Thoracic aorta (tissue), 2 donors: ENCODE measurements at regions not wholly inside any gene's neighbourhood (a gene's known extent, or its start where the extent isn't known, plus 50 kb on each side); places are given as distances from the start of the nearest gene placed in this dataset.

Experiments used
- ATAC-seq: fragments of 150-250 bp; one replicate; pipeline ENCODE4 v1.8.0; 2017; ENCODE audit warnings: low read depth; ENCODE audit not compliant: insufficient number of reproducible peaks, low FRiP score
- DNase-seq: peaks from one replicate; pipeline ENCODE4 v3.0.0-alpha.2; 2020; ENCODE audit warnings: low spot score
- H3K27ac ChIP-seq, 2 donors: fragments of 200-600 bp; sonication (generic); 1 replicate in 1 of 2; 2 replicates in 1 of 2; pipeline ENCODE4 v1.5.1; 2016; ENCODE audit warnings: mild to moderate bottlenecking in 2 of 2, moderate library complexity in 2 of 2
- H3K27me3 ChIP-seq: fragments of 200-600 bp; sonication (generic); replicated peaks from 2 replicates; pipeline ENCODE4 v1.6.0; 2016; ENCODE audit warnings: mild to moderate bottlenecking; ENCODE audit not compliant: insufficient read depth
- H3K36me3 ChIP-seq: fragments of 200-600 bp; sonication (generic); one replicate; pipeline ENCODE4 v1.5.1; 2016
- H3K4me1 ChIP-seq, 2 donors: fragments of 200-600 bp; sonication (generic); 1 replicate in 1 of 2; 2 replicates in 1 of 2; pipeline versions ENCODE4 v1.5.1 to v1.6.0; 2016; ENCODE audit warnings: low read depth in 2 of 2, mild to moderate bottlenecking in 1 of 2; ENCODE audit not compliant: control insufficient read depth in 1 of 2
- H3K4me3 ChIP-seq: fragments of 200-600 bp; sonication (generic); 2 replicates; pipeline ENCODE4 v1.5.1; 2016; ENCODE audit warnings: mild to moderate bottlenecking
- H3K9me3 ChIP-seq: fragments of 200-600 bp; sonication (generic); 2 replicates; pipeline ENCODE4 v1.5.1; 2016
- TF ChIP-seq, protein P1 (sequence below): fragments of 200-600 bp; sonication (generic); IDR thresholded peaks from one replicate; pipeline ENCODE4 v1.5.1; 2019; ENCODE audit warnings: antibody characterized with exemption

DNA sequence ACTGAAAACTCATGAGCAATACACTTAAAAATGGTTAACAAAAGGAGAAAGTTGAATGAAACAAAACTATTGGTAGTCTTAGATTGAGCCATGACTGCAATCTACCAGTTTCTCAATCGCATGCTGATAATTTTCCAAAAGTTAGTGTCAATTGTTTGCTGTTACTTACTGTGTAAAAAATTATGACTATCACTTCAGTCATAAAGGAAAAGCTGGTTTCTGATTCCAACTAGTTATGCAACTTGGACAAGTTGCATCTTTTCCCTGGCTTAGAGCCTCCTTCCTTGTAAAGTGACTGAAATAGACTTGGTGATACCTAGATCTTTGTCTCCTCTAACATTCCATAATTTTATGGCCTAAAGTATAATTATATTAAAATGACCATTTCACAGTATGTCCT is 88.3 kb upstream of the PAK5 start:
- H3K4me1 ChIP-seq: no peaks in the 10 kb centered on the region

DNA sequence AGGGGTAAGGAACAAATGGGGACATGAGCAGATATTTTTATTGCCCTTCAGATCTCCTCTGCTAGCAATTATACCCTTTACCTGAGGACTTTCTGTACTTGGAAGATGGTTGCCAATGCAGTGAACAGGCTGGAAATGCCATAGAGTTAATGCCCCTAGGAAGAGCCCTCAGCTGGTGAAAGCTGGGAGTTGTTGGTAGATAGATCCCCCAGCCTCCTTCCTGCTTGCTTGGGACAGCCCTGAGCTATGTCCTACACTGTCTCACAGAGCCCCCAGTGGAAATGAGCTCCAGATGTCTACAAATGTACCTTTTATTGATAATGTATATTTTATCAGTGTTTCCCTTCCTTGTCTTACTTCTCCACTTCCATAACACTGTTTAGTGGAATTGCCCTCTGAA is 87.6 kb upstream of the PAK5 start:
- no peaks in the 10 kb centered on the region for H3K4me1 ChIP-seq
- TF ChIP-seq, protein P1, sequence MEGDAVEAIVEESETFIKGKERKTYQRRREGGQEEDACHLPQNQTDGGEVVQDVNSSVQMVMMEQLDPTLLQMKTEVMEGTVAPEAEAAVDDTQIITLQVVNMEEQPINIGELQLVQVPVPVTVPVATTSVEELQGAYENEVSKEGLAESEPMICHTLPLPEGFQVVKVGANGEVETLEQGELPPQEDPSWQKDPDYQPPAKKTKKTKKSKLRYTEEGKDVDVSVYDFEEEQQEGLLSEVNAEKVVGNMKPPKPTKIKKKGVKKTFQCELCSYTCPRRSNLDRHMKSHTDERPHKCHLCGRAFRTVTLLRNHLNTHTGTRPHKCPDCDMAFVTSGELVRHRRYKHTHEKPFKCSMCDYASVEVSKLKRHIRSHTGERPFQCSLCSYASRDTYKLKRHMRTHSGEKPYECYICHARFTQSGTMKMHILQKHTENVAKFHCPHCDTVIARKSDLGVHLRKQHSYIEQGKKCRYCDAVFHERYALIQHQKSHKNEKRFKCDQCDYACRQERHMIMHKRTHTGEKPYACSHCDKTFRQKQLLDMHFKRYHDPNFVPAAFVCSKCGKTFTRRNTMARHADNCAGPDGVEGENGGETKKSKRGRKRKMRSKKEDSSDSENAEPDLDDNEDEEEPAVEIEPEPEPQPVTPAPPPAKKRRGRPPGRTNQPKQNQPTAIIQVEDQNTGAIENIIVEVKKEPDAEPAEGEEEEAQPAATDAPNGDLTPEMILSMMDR: no peak
- no peak overlapping the region for H3K4me3 ChIP-seq
- ATAC-seq (no peak), DNase-seq (no peak)
- H3K9me3 ChIP-seq: no peaks in the 10 kb centered on the region
- H3K27ac ChIP-seq: no peak overlapping the region
- no peaks in the 10 kb centered on the region for H3K36me3 ChIP-seq
- H3K27me3 ChIP-seq: no peaks in the 10 kb centered on the region

More for the DNA sequence above, 88.3 kb upstream of the PAK5 start:
- no peak overlapping the region for H3K4me3 ChIP-seq
- TF ChIP-seq, protein P1: no peak
- no peaks in the 10 kb centered on the region for H3K27me3 ChIP-seq
- no peaks in the 10 kb centered on the region for H3K36me3 ChIP-seq
- ATAC-seq: no peak
- H3K27ac ChIP-seq: no peak overlapping the region
- H3K9me3 ChIP-seq: no peaks in the 10 kb centered on the region
- no peak for DNase-seq

GRCh38 chr20:9926007-9926406 is 87.1 kb upstream of the PAK5 start:
- TF ChIP-seq, protein P1: no peak
- ATAC-seq: no peak
- no peaks in the 10 kb centered on the region for H3K4me1 ChIP-seq
- no peak overlapping the region for H3K4me3 ChIP-seq
- H3K27ac ChIP-seq: no peak overlapping the region
- H3K9me3 ChIP-seq: no peaks in the 10 kb centered on the region
- DNase-seq: no peak
- H3K36me3 ChIP-seq: no peaks in the 10 kb centered on the region
- no peaks in the 10 kb centered on the region for H3K27me3 ChIP-seq

DNA sequence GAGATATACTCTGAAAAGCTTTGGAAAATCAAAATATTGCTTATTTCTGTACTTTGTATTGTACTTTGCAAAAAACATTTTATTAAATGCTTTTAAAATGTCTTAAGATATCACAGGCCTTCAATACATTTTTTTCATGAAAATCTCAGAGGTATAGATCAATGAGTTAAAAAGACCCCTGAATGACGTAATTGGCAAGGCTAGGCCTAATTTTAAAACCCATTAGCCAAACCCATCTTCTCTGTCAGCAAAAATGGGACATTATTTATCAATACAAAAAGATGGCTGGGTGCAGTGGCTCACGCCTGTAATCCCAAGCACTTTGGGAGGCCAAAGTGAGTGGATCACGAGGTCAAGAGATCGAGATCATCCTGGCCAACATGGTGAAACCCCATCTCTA is 84.8 kb upstream of the PAK5 start:
- ATAC-seq (no peak), DNase-seq (no peak)
- TF ChIP-seq, protein P1: no peak
- Histone ChIP-seq H3K27me3 (no peaks in the 10 kb centered on the region), H3K36me3 (no peaks in the 10 kb centered on the region), H3K4me1 (no peaks in the 10 kb centered on the region), H3K4me3 (no peak overlapping the region), H3K27ac (no peak overlapping the region), H3K9me3 (no peaks in the 10 kb centered on the region)

DNA sequence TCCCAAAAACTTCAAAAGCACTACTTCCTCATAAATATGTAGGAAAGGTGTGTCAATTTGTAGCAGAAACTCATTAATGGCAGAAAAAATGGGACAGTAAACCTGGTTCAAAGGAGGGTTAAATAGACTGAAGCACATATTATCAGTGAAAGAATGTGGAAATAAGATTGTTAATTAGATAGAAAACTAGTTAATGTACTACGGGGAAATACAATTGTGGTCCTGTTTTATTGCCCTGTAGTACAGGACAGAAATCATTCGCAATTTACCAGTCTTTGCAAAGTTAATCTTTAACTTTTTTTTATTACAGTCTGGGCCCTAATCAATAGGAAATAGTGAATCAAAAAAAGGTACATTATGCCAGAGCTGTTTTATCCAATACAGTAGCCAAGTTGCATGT is 82.0 kb upstream of the PAK5 start:
- Histone ChIP-seq H3K27ac (no peak overlapping the region), H3K4me3 (no peak overlapping the region), H3K36me3 (no peaks in the 10 kb centered on the region), H3K4me1 (no peaks in the 10 kb centered on the region), H3K9me3 (no peaks in the 10 kb centered on the region), H3K27me3 (no peaks in the 10 kb centered on the region)
- no peak for ATAC-seq
- TF ChIP-seq, protein P1: no peak
- no peak for DNase-seq
